Neural cell (in vitro differentiated cells): ENCODE measurements at regions not wholly inside any gene's neighbourhood (a gene's known extent, or its start where the extent isn't known, plus 50 kb on each side); places are given as distances from the start of the nearest gene placed in this dataset.

Source experiments
- RAD21 ChIP-seq: fragments of 450-650 bp; conservative IDR thresholded peaks from 2 replicates; pipeline ENCODE4 v1.6.1; 2014; ENCODE audit warnings: antibody characterized with exemption, mild to moderate bottlenecking, moderate library complexity
- SMC3 ChIP-seq: fragments of 450-650 bp; conservative IDR thresholded peaks from 2 replicates; pipeline ENCODE4 v1.6.1; 2014; ENCODE audit warnings: antibody characterized with exemption, mild to moderate bottlenecking, moderate library complexity; ENCODE audit not compliant: poor library complexity
- TF ChIP-seq, protein P1 (sequence below): fragments of 450-650 bp; IDR thresholded peaks from 2 replicates; pipeline ENCODE4 v1.5.1; 2014; ENCODE audit warnings: antibody characterized with exemption, mild to moderate bottlenecking, moderate library complexity; ENCODE audit not compliant: poor library complexity, severe bottlenecking

DNA sequence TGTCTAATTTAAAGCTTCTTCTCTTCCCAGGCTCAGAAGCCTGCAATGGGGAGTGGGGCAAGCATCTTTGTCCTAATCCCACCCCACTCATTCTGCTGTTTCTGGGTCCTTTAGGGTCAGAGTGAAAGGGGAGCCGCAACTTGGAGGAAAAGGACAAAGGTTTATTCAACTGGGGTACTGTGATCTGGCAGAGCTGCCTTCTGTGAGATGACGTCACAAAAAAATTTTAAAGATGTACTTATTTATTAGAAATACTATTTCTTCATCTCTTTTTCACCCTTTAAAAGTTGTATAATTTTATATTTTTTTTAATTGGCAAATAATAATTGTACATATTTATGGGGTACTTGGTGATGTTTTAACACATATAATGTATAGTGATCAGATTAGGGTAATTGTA, 302.6 kb downstream of the TDRD3 start:
- TF ChIP-seq RAD21 = no peak
- TF ChIP-seq SMC3 = no peak
- TF ChIP-seq, protein P1, sequence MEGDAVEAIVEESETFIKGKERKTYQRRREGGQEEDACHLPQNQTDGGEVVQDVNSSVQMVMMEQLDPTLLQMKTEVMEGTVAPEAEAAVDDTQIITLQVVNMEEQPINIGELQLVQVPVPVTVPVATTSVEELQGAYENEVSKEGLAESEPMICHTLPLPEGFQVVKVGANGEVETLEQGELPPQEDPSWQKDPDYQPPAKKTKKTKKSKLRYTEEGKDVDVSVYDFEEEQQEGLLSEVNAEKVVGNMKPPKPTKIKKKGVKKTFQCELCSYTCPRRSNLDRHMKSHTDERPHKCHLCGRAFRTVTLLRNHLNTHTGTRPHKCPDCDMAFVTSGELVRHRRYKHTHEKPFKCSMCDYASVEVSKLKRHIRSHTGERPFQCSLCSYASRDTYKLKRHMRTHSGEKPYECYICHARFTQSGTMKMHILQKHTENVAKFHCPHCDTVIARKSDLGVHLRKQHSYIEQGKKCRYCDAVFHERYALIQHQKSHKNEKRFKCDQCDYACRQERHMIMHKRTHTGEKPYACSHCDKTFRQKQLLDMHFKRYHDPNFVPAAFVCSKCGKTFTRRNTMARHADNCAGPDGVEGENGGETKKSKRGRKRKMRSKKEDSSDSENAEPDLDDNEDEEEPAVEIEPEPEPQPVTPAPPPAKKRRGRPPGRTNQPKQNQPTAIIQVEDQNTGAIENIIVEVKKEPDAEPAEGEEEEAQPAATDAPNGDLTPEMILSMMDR = no peak
